Psoas muscle (tissue), 7 donors: ENCODE measurements at regions not wholly inside any gene's neighbourhood (a gene's known extent, or its start where the extent isn't known, plus 50 kb on each side); places are given as distances from the start of the nearest gene placed in this dataset.
"Not testable (repeated sequence)": the region's sequence is repeated elsewhere in the genome, so short reads cannot be mapped to it uniquely, and the experiment has no call there.

Experiments
- ATAC-seq, 4 donors: fragments of 200-7000 bp; cut with Tn5 transposase; one replicate each; pipeline ENCODE4 v1.9.1; 2020; ENCODE audit warnings: moderate library complexity in 3 of 4, mild to moderate bottlenecking in 2 of 4
- DNase-seq, 2 donors: peaks; one replicate each; pipeline ENCODE4 v3.0.0-alpha.2; 2020
- H3K27ac ChIP-seq: fragments of 200-600 bp; one replicate; pipeline ENCODE4 v1.8.0; 2022
- H3K27me3 ChIP-seq, 3 donors: fragments of 200-600 bp in 1 of 3; one replicate each; pipeline versions ENCODE4 v1.6.1 to v1.8.0; 2013 to 2022; ENCODE audit warnings: low read length in 2 of 3, mild to moderate bottlenecking in 2 of 3, moderate library complexity in 1 of 3; ENCODE audit not compliant: insufficient read depth in 3 of 3
- H3K36me3 ChIP-seq, 2 donors: fragments of 200-600 bp in 1 of 2; one replicate each; pipeline versions ENCODE4 v1.6.1 to v1.8.0; 2013 to 2022; ENCODE audit warnings: low read depth in 1 of 2, mild to moderate bottlenecking in 1 of 2, moderate library complexity in 1 of 2; ENCODE audit not compliant: insufficient read depth in 1 of 2
- H3K4me1 ChIP-seq: fragments of 200-600 bp; one replicate; pipeline ENCODE4 v1.8.0; 2022
- H3K4me3 ChIP-seq: fragments of 200-600 bp; one replicate; pipeline ENCODE4 v1.8.0; 2022; ENCODE audit warnings: mild to moderate bottlenecking
- H3K9me3 ChIP-seq: fragments of 200-600 bp; one replicate; pipeline ENCODE4 v1.8.0; 2022
- WGBS, 3 donors: extraction: QIAGEN DNeasy Blood & Tissue Kit; methylation state at CpG; one replicate each; pipeline versions ENCODE4 v1.1.6 to v1.1.7; 2013; 5-methylcytosine and 5-hydroxymethylcytosine counted together
- intact Hi-C, 2 donors: fragments of 100-400 bp; cut with DNase I; formaldehyde crosslinking; loops; one replicate each; pipeline versions ENCODE4 v1.11.0 to v1.14.2; 2022
- TF ChIP-seq, protein P1 (sequence below): fragments of 200-600 bp; IDR thresholded peaks from one replicate; pipeline ENCODE4 v1.8.0; 2022; ENCODE audit warnings: antibody characterized with exemption
- donor health status: healthy with polysubstance abuse.
- donor health status: DM: no; HTN: no; CAD: no; lungs with moderate emphysema.
- donor health status: Bipolar disorder and iron deficiency.
- donor health status: healthy.
- donor health status: DM: yes; HTN: yes; CAD: no.
- donor health status: DM: no; HTN: no; CAD: no.
- donor health status: DM: yes; HTN: yes; CAD: no.

- TF ChIP-seq, protein P1, sequence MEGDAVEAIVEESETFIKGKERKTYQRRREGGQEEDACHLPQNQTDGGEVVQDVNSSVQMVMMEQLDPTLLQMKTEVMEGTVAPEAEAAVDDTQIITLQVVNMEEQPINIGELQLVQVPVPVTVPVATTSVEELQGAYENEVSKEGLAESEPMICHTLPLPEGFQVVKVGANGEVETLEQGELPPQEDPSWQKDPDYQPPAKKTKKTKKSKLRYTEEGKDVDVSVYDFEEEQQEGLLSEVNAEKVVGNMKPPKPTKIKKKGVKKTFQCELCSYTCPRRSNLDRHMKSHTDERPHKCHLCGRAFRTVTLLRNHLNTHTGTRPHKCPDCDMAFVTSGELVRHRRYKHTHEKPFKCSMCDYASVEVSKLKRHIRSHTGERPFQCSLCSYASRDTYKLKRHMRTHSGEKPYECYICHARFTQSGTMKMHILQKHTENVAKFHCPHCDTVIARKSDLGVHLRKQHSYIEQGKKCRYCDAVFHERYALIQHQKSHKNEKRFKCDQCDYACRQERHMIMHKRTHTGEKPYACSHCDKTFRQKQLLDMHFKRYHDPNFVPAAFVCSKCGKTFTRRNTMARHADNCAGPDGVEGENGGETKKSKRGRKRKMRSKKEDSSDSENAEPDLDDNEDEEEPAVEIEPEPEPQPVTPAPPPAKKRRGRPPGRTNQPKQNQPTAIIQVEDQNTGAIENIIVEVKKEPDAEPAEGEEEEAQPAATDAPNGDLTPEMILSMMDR = no peak
- WGBS, 3 donors = 75 to 79% (median 78%) methylated on average over 7 of the region's 7 CpGs
- Histone ChIP-seq H3K9me3 (no peaks in the 10 kb centered on the region), H3K4me1 (no peaks in the 10 kb centered on the region), H3K27me3 (no peaks in the 10 kb centered on the region), H3K36me3 (no peaks in the 10 kb centered on the region), H3K27ac (no peak overlapping the region), H3K4me3 (no peak overlapping the region)
- DNase-seq (no peak), ATAC-seq (no peak)
- intact Hi-C loops = no loop called here
Measured at GRCh38 chr1:239107676-239108075, 278.7 kb upstream of the CHRM3 start.

DNA sequence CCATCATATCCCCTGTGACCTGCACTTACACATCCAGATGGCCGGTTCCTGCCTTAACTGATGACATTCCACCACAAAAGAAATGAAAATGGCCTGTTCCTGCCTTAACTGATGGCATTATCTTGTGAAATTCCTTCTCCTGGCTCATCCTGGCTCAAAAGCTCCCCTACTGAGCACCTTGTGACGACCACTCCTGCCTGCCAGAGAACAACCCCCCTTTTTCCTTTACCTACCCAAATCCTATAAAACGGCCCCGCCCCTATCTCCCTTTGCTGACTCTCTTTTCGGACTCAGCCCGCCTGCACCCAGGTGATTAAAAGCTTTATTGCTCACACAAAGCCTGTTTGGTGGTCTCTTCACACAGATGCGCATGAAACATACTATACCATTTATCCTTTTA lies 279.7 kb upstream of the CHRM3 start:
- H3K4me1 ChIP-seq, H3K36me3 ChIP-seq, H3K27me3 ChIP-seq, DNase-seq, H3K4me3 ChIP-seq, ATAC-seq, H3K27ac ChIP-seq, H3K9me3 ChIP-seq, intact Hi-C loops: not testable (repeated sequence)
- WGBS, 3 donors = 67 to 72% (median 72%) methylated on average over 4 to 7 of the region's 7 CpGs

- DNase-seq (no peak), ATAC-seq (no peak)
- H3K4me3 ChIP-seq = no peak overlapping the region
- no peak overlapping the region for H3K27ac ChIP-seq
- WGBS, 3 donors = 79 to 84% (median 80%) methylated on average over 7 of the region's 7 CpGs
- intact Hi-C loops = no loop called here
- H3K27me3 ChIP-seq = no peaks in the 10 kb centered on the region
- TF ChIP-seq, protein P1 = no peak
- no peaks in the 10 kb centered on the region for H3K36me3 ChIP-seq
- no peaks in the 10 kb centered on the region for H3K9me3 ChIP-seq
- H3K4me1 ChIP-seq = no peaks in the 10 kb centered on the region
Measured at GRCh38 chr1:239098400-239099037, 287.8 kb upstream of the CHRM3 start.

GRCh38 chr1:239091537-239091936 lies 294.8 kb upstream of the CHRM3 start:
- intact Hi-C loops = no loop called here
- Histone ChIP-seq H3K27ac (no peak overlapping the region), H3K4me1 (no peaks in the 10 kb centered on the region), H3K4me3 (no peak overlapping the region), H3K36me3 (no peaks in the 10 kb centered on the region), H3K27me3 (no peaks in the 10 kb centered on the region), H3K9me3 (no peaks in the 10 kb centered on the region)
- no peak for ATAC-seq
- DNase-seq = no peak
- 72 to 79% (median 74%) methylated on average over 3 of the region's 3 CpGs for WGBS, 3 donors
- TF ChIP-seq, protein P1 = no peak

- intact Hi-C loops = no loop called here
- Histone ChIP-seq H3K4me3 (no peak overlapping the region), H3K9me3 (no peaks in the 10 kb centered on the region), H3K27me3 (no peaks in the 10 kb centered on the region), H3K27ac (no peak overlapping the region), H3K4me1 (no peaks in the 10 kb centered on the region), H3K36me3 (no peaks in the 10 kb centered on the region)
- 81 to 94% (median 93%) methylated on average over 2 of the region's 2 CpGs for WGBS, 3 donors
- DNase-seq (no peak), ATAC-seq (no peak)
- TF ChIP-seq, protein P1 = no peak
Measured at GRCh38 chr1:239084459-239085080, 301.8 kb upstream of the CHRM3 start.

- DNase-seq, H3K27ac ChIP-seq, H3K4me3 ChIP-seq, H3K9me3 ChIP-seq, intact Hi-C loops, H3K4me1 ChIP-seq, ATAC-seq, H3K36me3 ChIP-seq, H3K27me3 ChIP-seq: not testable (repeated sequence)
- 75 to 87% (median 86%) methylated on average over 3 of the region's 3 CpGs for WGBS, 3 donors
Measured at GRCh38 chr1:239081947-239082346, 304.4 kb upstream of the CHRM3 start.
